AML-193 (cell line): ENCODE measurements at regions not wholly inside any gene's neighbourhood (a gene's known extent, or its start where the extent isn't known, plus 50 kb on each side); places are given as distances from the start of the nearest gene placed in this dataset.
"Not testable (repeated sequence)": the region's sequence is repeated elsewhere in the genome, so short reads cannot be mapped to it uniquely, and the experiment has no call there.

Experiments used
- DNase-seq, 2 experiments: peaks; one replicate each; lab custom pipeline; 2025; lab: John Stamatoyannopoulos, UW

DNA sequence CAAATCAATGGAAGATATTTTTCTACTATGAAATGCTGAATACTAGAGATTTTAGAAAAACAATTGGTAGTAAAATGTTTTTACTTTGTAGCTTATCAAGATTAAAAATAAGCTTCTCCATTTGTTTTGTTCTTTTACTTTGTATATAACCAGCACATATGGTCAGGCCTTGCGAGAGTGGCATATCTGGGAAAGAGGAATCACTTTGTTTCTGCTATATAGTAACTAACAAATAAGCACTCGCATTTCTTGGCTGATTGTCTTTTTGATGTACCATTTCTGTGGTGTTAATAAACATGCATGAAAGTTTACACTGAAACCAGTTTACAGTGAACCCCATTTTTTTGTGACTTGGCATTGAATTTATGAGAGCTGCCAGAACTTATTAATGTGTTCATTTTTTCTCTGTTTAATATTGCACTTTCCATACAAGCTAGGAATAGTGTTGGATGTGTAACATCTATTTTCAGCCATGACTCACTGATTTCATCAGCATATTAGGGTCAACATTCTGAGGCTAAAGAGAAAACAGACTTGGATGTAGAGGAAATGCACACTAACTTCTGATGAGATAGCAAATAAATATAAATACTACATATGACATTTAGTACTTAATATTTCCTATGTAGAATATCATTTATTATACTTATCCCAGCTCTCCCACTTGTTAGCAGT lies 635.5 kb downstream of the KCNH5 start:
- DNase-seq = no peak

DNA sequence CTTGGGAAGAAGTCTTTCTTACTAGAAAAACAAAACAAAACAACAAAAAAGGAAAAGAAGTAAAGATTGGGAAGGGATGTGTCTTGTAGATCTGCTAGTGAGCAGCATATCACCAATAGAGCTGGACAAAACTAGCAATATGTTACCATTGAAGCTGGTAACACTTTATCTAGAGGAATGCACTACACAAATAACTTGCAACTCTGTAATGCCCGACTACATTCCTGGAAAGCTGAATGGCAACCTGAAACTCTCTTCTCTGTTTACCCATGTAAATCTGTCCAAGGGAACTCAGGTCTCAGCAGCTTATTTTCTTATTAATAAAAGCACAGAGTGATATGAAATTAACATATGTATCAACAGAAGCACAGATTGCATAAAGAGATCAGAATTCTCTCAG lies 624.4 kb downstream of the KCNH5 start:
- no peak for DNase-seq

DNA sequence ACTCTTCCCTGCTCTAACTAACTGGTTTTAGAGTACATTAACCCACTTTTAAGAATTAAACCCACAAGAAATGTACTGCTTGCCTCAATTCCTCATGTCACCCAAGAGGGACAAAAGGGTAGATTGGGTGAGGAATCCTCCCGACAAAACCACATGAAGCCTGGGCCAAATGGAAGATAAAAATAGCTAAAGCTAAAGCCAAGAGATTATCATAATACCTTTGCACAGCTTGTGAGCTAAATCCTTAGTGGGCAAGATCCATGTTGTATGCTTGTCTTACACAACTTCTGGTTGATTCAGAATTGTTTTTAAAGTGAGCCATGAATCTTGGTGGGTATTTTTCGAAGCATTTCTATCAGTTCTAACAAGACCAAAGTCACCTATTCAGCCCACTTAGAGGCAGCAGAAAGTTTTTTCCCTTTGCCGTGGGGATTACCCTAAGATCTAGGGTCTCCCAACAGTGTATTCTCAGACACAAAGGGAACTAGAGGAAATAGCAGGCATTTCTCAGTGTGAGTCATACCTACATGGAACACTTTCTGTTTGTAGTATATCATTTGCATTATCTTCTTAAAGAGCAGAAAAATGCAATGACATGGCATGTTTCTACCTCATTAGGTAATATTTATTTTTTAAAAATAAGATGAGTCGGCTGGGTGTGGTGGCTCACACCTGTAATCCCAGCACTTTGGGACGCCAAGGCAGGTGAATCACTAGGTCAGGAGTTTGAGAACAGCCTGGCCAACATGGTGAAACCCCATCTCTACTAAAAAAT lies 616.6 kb downstream of the KCNH5 start:
- no peak for DNase-seq

DNA sequence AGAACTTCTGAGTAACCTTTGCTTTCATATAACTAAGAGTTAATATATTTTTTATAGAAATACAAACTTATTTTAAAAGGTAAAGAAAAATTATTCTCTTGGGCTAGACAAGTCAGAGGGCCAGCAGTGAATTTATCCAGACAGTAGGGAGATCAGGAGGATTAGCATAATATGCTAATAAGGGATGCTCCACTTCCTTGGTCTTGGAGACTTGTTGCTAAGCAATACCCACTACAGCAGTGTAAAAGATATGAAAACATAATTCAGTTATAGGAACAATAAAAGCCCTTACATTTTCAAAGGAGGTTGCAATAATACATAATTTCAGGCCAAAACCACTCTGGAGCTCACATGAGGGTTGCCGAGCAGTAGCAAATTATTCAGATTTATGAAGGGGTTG lies 615.6 kb downstream of the KCNH5 start:
- no peak for DNase-seq

DNA sequence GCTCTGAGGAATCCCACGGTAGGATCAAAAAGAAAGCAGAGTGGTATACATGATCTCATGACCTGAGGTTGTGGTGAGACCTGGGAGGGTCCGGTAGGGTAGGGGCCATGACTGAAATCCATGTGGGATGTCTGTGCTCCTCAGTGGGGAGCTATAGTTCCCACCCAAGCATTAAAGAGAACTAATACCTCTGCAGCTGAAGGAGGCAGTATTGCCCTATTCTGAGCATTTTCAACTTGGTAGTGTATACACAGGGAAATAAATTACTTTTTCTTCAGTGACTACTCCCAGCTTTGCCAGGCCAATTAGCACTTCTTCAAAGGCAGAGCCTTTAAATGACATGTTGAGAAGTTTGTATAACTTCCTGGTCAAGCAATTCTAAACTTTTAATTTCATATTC lies 613.8 kb downstream of the KCNH5 start:
- no peak for DNase-seq

DNA sequence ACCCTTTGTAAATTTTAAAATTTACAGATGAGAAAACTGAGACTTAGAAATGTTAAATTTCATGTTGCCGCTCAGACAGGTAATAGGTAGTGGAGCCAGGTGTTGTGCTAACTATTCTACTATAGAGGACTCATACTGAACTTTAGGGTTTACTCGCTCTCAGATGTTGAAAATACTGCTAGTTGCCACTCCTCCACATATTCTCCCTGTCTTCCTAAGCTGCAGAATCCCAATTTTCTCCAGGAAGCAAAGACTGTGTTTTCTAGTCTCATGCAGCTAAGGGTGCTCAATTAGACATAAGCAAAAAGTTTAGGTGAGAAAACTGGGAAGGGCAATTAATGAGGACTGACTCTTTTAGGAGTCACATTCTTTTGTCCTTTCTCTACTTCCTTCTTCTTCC lies 612.3 kb downstream of the KCNH5 start:
- DNase-seq = no peak

DNA sequence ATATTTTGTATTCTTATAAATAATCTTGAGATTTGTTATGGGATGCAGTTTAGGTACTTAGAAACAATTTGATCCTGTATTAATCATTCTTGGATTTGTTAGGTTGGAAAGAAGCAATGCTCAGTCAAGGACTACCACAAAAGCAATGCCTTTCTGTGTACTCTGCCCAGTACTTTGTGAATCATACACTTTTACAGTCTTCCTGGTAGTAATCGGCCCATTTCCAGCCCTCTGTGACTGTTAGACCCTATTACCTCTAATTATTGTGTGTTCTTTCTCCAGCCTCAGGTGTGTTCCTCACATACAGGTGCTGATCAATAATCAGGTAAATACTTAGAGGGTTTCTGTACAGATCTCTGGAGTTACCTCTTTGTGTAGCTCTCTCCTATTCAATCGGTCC lies 609.0 kb downstream of the KCNH5 start:
- no peak for DNase-seq

DNA sequence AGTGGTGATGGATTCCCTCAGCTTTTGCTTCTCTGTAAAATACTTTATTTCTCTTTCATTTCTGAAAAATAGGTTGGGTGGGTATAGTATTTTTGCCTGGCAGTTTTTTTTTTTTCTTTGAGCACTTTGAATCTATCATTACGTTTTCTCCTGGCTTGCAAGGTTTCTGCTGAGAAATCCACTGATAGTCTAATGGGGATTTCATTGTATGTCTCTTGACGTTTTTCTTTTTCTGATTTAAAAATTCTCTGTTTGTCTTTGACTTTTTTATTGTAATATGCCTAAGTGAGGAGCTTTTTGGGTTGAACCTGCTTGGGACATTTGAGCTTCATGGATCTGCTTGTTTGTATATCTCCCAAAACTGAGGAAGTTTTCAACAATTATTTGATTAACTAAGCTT lies 606.0 kb downstream of the KCNH5 start:
- no peak for DNase-seq

DNA sequence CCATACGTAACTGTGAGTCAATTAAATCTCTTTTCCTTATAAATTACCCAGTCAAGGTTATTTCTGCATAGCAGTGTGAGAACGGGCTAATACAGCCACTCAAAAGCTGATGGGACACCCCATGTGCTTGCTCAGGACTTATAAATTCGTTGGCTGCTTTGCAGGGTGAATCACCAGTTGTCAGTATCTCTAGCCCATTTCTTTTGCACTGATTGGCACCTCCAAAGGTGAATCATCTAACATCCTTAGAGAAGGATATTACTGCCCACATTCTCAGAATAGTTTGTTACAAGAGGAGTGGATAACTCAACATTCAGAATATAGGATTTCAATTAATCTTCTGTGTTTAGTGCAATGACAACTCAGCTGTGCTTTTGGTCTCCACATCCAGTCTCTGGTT lies 601.5 kb downstream of the KCNH5 start:
- DNase-seq = no peak

DNA sequence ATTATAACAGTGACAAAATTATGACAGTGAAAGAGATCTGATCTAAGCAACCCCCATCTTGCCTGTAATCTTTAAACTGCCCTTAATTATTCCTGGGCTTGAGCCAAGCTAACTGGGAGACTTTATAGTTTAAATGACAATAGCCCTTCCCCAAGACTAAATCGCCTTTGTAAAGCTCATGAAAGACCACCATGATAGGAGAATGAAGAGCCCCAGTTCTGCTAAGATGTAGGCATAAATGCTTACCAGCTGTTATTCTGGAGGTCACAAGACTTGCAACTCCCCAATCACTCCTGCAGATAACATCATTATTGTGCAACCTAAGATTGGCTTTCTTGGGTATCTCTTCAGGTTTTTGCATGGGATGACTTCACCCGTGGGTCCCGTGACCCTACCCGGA lies 599.7 kb downstream of the KCNH5 start:
- DNase-seq = no peak

DNA sequence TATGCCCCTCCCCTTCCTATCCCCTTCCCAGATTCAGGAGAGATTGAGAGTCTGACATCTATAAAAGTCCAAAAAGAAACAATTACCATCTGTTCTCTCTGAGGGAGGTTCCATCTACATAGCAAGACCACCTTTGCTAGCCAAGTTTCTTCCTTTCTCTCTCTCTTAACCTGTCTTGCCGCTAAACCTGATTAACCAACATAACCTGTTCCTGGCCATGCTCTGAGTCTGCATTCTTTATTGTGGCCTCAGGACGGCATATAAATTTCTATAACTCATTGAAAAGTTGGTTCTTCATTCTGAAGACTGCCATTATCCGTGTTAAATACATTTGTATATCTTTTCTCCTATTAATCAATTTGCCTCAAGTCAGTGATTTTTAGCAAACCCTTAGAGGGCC lies 594.0 kb downstream of the KCNH5 start:
- no peak for DNase-seq

DNA sequence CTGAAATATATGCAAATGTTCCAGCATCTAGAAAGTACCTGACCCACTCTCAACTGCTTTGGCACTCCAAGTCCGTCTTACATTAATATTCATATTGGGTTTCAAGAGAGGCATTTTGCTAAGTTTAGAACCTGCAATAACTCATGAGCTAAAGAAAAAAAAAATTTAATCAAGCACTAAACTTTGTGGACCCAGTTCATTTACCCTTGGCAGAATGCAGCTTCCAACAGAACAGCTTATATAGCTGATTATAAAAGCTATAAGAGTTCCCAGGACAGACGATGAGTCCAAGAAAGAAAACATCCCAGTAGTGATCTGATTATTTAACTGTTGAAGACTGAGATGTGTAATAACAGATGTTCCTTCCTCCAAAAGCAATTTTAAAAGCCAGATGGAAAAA lies 592.0 kb downstream of the KCNH5 start:
- DNase-seq = no peak

DNA sequence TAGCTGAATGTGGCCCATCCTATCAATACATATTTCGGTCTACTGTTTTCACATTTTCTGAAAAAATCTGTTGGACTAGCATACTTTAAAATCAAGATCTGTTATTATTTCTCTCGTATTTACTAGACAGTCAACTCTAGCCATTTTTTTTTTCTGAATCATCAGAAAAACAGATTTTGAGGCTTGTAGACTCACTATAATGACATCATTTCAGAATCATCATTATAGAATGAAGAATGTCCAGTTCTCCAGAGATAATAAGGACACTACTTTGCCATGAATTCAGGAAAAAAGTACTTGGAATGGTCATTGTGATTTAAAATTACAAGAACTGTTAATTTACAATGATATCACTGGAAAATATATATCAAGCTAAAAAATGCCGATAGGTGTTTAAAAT lies 589.8 kb downstream of the KCNH5 start:
- DNase-seq = no peak

DNA sequence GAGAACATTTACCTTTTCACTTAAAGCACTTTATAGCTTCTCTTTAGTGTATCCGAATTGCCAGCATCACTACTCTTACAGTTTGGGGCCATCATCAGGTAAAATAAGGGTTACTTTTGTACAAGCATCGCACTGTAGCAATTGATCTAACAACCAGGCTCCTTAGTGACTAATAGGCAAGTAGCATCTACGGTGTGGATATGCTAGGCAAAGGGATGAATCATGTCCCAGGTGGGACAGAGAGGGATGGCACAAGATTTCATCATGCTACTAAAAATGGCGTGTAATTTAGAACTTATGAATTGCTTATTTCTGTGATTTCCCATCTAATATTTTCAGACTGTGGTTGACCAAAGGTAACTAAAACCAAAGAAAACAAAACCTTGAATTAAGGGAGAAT lies 582.3 kb downstream of the KCNH5 start:
- DNase-seq = no peak

DNA sequence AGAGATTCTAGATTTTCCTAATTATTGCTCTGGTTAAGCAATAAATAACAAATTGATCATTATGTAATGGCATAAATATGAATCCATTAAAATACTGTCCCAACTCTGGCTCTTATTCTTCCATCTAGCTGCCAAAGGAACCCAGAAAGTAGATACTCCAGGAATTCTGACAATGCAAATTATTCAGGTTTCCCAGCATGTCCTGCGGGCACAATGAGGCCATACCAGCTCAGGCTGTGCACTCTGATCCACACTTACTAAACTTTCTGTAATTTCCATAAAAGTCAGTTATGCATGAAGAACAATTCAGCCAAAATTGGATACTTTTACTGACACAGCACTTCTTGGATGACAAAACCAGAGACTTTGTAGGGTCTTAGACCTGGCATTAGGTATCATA lies 576.3 kb downstream of the KCNH5 start:
- DNase-seq = no peak

DNA sequence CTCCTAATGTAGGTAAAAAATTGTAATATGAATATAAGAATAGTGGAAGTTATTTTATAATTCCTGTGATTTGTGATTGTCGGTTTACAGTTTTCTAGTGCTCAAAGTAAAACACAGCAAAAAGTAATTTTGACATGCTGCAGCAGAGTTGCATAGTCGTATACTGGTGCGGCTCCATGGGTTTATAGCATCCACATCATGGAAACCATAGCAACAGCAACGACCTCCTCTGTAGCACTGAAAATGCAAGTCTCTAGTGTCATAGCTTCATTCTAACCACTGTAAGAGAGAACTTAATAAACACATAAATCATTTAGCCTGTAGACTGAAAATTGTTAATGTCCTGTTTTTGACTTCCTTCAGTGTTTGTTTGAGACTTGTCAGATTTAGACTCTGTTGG lies 574.3 kb downstream of the KCNH5 start:
- no peak for DNase-seq

DNA sequence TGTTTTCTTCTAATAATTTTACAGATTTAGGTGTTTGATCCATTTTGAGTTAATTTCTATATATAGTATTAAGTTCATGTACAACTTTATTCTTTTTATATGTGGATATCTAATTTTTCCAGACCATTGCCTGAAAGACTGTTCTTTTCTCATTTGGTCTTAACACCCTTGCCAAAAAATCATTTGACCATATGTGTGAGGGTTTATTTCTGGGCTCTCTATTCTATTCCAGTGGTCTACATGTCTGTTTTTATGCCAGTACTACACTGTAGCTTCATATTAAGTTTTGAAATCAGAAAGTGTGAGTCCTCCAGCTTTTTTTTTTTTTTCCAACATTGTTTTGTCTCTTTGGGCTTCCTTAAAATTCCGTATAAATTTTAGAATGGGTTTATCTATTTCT lies 554.1 kb downstream of the KCNH5 start:
- DNase-seq = no peak

DNA sequence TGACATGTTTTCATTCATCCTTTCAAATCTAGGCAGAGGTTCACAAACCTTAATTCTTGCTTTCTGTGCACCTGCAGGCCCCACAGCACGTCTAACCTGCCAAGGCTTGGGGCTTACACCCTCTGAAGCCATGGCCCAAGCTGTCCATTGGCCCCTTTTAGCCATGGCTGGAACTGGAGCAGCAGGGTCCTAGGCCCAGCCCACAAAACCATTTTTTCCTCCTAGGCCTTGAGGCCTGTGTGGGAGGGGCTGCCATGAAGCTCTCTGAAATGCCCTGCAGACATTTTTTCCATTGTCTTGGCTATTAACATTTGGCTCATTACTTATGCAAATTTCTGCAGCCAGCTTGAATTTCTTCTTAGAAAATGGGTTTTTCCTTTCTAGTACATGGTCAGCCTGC lies 547.5 kb downstream of the KCNH5 start:
- no peak for DNase-seq

DNA sequence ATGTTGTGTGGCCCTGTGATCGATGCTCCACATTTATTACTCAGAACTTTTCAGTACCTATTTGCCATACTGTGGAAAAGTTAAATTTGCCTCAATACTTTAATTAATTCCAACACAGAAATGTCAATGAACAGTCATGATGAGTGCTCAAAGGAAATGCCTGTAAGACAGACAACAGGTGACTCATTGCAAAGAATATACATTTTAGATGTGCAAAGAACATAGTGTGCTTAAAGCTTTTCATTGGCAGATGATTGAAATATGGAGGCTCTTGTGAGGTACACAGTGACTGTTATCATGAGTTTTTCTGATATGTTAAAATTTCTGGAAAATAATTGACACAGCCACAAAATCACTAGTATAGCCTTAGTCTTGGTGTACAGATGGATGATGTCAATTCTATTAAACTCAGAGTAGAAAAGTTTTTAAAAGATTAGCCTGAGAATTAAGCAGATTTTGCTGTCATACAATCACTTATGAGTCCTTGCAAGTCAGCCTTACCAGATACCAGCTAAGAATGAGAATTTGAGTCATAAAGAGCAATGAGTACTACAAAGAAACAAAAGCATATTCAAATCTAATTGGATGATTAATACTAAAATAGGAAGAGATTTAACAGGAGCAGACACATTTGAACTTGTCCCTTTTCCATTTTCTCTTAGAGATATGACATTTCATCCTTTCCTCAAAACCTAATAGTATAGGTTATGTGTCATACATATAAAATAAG lies 544.1 kb downstream of the KCNH5 start:
- no peak for DNase-seq

DNA sequence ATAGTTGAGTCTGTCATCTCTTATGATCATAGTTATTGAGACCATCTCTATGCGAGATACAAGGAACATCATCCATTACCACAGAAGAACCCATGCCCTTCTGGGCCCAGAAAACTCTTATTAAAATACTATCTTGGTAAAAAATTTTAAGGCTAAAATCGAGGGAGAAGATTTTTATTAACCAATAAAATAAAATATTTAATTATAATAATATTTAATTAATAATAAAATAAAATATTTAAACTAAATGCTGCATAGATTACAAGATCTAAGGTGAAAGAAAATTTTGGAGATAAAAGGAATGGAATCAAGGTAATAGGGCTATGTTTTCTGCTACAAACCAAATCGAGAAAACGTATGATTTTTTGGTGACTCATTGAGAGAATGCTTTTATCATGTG lies 540.2 kb downstream of the KCNH5 start:
- DNase-seq = no peak

DNA sequence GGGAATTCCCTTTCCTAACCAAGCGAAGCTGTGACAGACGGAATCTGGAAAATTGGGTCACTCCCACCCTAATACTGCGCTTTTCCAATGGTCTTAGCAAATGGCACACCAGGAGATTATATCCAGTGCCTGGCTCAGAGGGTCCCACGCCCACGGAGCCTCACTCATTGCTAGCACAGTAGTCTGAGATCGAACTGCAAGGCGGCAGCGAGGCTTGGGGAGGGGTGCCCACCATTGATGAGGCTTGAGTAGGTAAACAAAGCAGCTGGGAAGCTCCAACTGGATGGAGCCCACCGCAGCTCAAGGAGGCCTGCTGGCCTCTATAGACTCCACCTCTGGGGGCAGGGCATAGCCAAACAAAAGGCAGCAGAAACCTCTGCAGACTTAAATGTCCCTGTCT lies 523.9 kb downstream of the KCNH5 start:
- not testable (repeated sequence) for DNase-seq

DNA sequence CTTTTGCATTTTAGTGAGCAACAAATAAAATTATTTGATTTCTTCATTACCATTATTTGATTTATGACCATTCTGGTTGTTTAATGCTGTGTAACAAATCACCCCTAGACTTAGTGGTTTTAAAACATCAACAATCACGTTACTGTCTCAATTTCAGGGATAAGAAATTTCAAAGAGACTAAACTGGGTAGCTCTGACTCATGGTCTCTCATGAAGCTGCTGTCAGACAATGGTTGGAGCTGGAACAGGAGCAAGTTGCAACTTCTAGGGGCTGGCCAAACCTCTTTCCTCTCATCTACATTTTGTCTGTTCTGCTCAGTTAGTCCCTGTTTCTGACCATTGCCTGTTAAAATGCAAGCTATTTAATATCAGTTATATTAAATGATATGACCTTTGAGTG lies 517.0 kb downstream of the KCNH5 start:
- no peak for DNase-seq

DNA sequence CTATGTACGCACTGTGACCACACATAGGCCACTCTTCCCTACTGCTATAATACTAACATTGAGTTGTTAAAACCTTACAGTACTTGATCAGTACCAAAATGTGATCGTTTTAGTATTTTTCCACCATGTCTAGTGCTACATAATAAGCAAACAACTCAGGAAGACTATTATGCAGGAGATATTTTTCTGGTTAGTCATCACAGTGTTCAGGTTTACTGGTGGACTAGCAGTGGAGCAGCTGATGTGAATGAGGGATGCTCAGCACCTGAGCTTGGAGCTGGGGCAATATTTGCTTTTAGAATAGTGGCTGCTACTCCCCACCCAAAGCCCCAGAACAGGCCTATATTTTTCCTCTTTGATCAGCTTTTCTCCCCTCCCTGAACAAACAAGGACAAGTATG lies 513.1 kb downstream of the KCNH5 start:
- DNase-seq = no peak
